HG02642 (cell line): ENCODE measurements at regions not wholly inside any gene's neighbourhood (a gene's known extent, or its start where the extent isn't known, plus 50 kb on each side); places are given as distances from the start of the nearest gene placed in this dataset.
"Not testable (repeated sequence)": the region's sequence is repeated elsewhere in the genome, so short reads cannot be mapped to it uniquely, and the experiment has no call there.

Experiments used
- ATAC-seq: cut with Tn5 transposase; IDR thresholded peaks from one replicate; pipeline ENCODE4 v1.9.1; 2021; ENCODE audit warnings: mild to moderate bottlenecking; ENCODE audit not compliant: unreplicated experiment, poor library complexity

GRCh38 chr16:21513812-21514473 is 85.4 kb upstream of the METTL9 start:
- not testable (repeated sequence) for ATAC-seq

DNA sequence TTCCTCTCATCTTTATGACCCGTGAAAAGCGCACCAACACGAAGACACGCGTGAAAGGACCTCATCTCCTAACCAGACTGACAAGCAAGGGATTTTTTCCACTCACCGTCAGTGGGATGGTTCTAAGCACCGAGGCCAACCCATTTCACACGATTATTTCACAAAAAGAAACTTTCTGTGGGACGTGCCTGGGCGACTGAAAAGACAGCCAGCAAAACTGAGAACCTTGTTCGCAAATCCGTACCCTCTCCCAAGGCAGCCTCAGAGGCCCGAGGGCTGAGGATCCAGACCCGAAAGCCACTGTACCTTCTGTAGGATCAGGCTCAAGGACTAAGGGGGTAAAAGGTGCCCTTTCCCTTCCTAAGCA is 84.9 kb upstream of the METTL9 start:
- not testable (repeated sequence) for ATAC-seq

DNA sequence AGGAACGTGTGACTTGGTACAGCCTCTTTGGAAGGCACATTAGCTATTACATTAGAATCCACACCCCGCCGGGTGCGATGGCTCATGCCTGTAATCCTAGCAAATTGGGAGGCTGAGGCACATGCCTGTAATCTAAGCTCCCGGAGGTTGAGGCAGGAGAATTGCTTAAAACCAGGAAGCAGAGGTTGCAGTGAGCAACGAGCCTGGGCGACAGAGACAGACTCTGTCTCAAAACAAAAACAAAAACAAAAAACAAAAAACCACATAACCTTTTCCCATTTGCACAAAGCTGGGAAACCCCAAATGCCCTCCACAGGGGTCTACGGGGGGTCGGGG is 82.7 kb upstream of the METTL9 start:
- not testable (repeated sequence) for ATAC-seq

DNA sequence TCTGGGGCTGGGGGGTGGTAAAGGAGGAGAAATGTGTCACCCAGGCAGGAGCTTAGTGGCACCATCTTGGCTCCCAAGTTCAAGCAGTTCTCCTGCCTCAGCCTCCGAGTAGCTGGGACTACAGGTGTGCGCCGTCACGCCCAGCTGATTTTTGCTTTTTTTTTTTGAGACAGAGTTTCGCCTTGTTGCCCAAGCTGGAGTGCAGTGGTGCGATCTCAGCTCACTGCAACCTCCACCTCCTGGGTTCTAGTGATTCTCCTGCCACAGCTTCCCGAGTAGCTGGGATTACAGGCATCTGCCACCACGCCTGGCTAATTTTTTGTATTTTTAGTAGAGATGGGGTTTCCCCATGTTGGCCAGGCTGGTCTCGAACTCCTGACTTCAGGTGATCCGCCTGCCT is 82.1 kb upstream of the METTL9 start:
- not testable (repeated sequence) for ATAC-seq

- ATAC-seq = peak; percentile 5
These were observed 79.8 kb upstream of the METTL9 start for GRCh38 chr16:21519361-21520133.

- peak; percentile 69 for ATAC-seq
These were observed 79.0 kb upstream of the METTL9 start for GRCh38 chr16:21520134-21521047.

DNA sequence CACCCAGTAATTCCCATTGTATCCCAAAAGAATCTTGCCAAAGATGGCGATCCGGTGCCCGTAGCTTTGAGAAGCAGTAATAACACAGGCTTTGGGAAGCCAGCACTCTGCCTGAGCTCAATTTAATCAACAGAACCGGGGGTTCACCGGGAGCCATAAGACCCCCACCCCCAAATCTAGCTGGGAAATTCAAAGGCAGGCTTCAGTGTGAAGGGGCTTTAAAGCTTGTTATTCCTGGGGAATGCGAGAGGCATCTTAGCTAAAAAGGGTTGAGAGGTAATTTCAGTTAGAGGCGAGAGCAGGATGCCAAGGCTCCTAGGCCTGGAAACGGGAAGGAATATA is 78.4 kb upstream of the METTL9 start:
- not testable (repeated sequence) for ATAC-seq

GRCh38 chr16:21521390-21522143 is 77.8 kb upstream of the METTL9 start:
- not testable (repeated sequence) for ATAC-seq

DNA sequence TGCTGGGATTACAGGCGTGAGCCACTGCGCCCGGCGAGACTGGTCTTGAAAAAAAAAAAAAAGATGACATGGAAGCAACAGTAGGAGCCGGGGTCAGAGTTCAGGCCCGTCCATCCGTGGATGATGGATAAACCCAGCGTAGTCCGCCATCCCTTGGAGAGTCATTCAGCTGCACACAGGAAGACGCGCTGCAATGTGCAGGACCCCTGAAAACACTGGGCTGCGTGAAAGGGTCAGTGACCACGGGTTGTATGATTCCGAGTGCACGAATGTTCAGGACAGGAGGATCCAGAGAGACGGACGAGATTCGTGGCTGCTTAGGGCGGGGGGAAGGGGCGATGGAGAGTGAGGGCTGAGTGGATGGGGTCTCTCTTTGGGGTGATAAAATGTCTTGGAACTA is 76.5 kb upstream of the METTL9 start:
- not testable (repeated sequence) for ATAC-seq

GRCh38 chr16:21523411-21524067 is 75.8 kb upstream of the METTL9 start:
- no peak for ATAC-seq

GRCh38 chr16:21524068-21524751 is 75.2 kb upstream of the METTL9 start:
- no peak for ATAC-seq

GRCh38 chr16:21524752-21525028 is 74.7 kb upstream of the METTL9 start:
- ATAC-seq = not testable (repeated sequence)

DNA sequence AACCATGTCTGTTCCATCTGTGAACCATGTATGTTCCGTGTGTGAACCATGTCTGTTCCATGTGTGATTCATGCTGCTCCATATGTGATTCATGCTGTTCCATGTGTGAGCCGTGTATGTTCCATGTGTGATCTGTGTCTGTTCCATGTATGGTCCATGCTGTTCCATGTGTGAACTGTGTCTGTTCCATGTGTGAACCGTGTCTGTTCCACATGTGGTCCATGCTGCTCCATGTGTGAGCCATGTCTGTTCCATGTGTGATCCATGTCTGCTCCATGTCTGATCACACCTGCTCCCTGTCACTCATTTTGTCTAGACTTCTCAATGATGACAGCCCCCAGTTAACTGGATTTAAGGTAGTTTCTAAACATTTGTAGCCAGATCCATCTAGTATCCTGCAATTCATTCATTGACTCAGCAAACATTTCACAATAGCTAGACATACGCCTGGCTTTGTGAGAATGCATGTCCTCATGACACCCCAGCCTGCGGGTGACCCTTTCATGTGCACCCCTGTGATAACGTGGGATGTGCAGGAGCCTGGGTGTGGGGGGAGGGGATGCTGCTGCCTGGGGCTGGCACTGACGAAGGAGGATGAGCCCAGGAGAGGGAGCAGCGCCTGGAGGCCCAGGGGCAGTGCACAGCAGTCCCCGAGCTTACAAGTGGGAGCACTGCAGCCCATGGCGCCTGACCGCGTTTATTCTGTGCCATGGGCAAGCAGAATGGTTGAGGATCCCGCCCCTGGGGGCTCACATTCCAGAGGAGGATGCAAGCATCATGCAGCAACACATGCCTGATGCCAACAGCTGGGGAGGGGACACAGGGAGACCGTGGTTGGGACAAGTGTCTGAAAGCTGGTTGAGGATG is 74.1 kb upstream of the METTL9 start:
- ATAC-seq = not testable (repeated sequence)

DNA sequence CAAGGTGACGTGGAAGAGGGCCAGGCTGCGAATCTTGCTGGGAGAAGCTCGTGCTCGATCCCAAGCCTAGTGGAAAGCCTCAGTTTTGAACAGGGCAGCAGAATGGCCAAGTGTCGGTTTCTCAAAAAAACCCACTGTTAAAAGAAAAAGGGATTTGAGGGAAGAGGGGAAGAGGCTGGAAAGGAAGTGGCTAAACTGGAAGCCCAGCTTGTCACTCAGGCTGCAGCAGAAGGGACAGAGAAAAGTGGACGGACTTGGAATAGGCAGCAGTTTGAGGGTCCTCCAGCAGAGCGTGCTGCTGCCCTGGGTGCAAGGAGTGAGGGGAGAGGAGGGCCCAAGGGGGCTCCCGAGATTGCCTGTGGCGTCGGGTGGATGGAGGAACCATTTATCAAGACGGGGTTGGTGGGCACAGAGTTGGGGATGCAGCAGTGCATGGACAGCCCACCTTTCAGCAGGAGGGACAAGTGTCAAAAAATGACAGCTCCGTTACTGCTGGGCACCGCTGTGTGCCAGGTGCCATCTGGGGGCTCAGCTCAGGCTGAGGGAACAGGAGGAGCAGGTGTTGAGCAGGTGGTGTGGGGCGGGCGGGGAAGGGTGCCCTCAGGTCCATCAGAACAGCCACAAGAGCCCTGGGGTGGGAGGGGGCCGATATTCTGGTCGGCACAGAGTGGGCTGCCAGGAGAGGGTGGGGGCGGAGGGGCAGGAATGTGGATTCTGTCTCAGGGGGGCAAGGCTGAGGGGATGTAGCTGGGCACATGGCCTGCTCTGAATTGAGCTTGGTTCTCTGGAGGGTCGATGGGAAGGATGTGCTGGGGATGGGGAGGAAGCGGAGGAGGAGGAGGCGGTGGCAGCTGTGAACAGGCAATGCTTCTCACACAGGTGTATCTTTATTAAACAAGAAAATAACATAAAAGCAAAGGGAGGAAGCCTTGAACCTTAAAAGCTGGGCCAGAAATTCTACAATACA is 73.1 kb upstream of the METTL9 start:
- ATAC-seq = not testable (repeated sequence)

DNA sequence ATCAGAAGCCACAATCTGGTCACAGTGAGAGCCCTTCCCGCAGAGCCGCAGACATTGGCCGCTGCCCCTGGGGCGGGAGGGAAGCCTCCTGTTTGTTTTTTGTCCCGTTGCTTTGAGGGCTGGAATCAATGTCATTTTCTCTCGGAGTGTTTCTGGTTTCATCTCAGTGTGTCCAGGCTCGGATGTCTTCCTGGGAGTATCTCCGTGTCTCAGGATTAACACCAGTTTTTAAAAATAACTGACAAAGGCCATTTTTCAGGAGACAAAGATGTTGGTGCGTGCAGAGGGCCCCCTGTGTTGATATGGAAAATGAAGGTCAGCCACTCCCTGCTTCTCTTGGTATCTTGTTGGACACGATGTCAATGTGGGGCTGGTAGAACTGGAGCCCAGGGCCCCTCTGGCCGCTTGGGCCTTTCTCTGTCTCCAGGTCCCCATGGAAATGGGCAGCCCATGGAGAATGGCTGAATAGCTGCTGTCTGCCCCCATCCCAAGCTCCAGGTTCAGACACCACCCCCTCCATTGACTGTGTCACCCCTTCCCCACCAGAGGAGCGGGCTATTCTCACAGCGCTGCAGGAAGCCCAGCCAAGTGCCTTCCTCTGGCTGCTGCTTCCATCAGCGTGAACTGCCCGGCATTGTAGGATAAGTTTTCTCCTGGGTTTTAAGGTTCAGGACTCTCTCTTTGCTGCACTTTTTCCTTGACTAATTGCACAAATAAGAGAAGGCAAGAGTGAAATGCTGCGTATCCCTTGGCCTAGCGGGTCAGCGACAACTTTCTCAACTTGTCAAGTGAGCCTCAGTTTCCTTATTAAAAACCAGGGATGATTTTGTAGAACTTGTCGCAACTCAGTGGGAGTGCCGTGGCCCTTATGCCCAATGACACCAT is 72.2 kb upstream of the METTL9 start:
- ATAC-seq = no peak

- ATAC-seq = not testable (repeated sequence)
These were observed 70.2 kb upstream of the METTL9 start for GRCh38 chr16:21529060-21529658.
